HEK293 (cell line): ENCODE measurements at regions not wholly inside any gene's neighbourhood (a gene's known extent, or its start where the extent isn't known, plus 50 kb on each side); places are given as distances from the start of the nearest gene placed in this dataset.

ENCODE experiments used
- CTCF ChIA-PET: fragments of 350-600 bp; formaldehyde crosslinking; extraction: SDS; loops from one replicate; lab custom pipeline; 2021; ENCODE audit warnings: antibody characterized with exemption; lab: Yijun Ruan, JAX
- POLR2A ChIA-PET: fragments of 300-600 bp; formaldehyde crosslinking; extraction: SDS; loops from one replicate; lab custom pipeline; 2020; ENCODE audit warnings: antibody characterized with exemption, inconsistent platforms; lab: Yijun Ruan, JAX
- H3K27ac ChIP-seq: fragments of 200-500 bp; sonication (Bioruptor generic); 2 replicates; pipeline ENCODE4 v1.5.1; 2014; ENCODE audit warnings: low read depth, low read length, control low read depth, inconsistent platforms; ENCODE audit errors: extremely low read depth
- H3K36me3 ChIP-seq, 2 experiments: fragments of 200-500 bp in 1 of 2; sonication (Bioruptor generic) in 1 of 2; 1 replicate in 1 of 2; 2 replicates in 1 of 2; pipeline ENCODE4 v1.5.1; 2014 to 2017; ENCODE audit warnings: inconsistent platforms in 2 of 2, low read length in 2 of 2; ENCODE audit not compliant: control insufficient read depth in 2 of 2, insufficient read depth in 1 of 2
- H3K4me1 ChIP-seq: fragments of 200-500 bp; sonication (Bioruptor generic); 2 replicates; pipeline ENCODE4 v1.5.1; 2014; ENCODE audit warnings: mild to moderate bottlenecking, low read length, inconsistent platforms; ENCODE audit not compliant: control insufficient read depth, insufficient read depth
- H3K4me3 ChIP-seq: 2 replicates; pipeline ENCODE4 v1.5.1; 2011; ENCODE audit warnings: low read depth, mild to moderate bottlenecking, control low read depth, low read length, moderate library complexity
- H3K9me3 ChIP-seq: fragments of 200-500 bp; sonication (Bioruptor generic); 2 replicates; pipeline ENCODE4 v1.5.1; 2014; ENCODE audit warnings: low read depth, low read length, inconsistent platforms; ENCODE audit not compliant: control insufficient read depth, insufficient read depth
- FEZF1 ChIP-seq: fragments of 450-650 bp; formaldehyde crosslinking; IDR thresholded peaks from 2 replicates; pipeline ENCODE4 v1.5.1; 2016; ENCODE audit warnings: missing biosample characterization, missing genetic modification characterization
- GLI4 ChIP-seq: fragments of 450-650 bp; formaldehyde crosslinking; IDR thresholded peaks from 2 replicates; pipeline ENCODE4 v1.5.1; 2016; ENCODE audit warnings: missing biosample characterization, missing genetic modification characterization
- GLIS1 ChIP-seq: fragments of 450-650 bp; formaldehyde crosslinking; IDR thresholded peaks from 2 replicates; pipeline ENCODE4 v1.5.1; 2016; ENCODE audit warnings: missing biosample characterization, missing genetic modification characterization
- GLIS2 ChIP-seq: fragments of 450-650 bp; formaldehyde crosslinking; IDR thresholded peaks from 2 replicates; pipeline ENCODE4 v1.5.1; 2016; ENCODE audit warnings: missing biosample characterization, missing genetic modification characterization
- MEIS1 ChIP-seq: sonication (generic); formaldehyde crosslinking; IDR thresholded peaks from 2 replicates; pipeline ENCODE4 v1.8.1; 2022; ENCODE audit warnings: missing genetic modification reagents, mild to moderate bottlenecking, borderline replicate concordance
- OSR2 ChIP-seq: fragments of 450-650 bp; formaldehyde crosslinking; IDR thresholded peaks from 2 replicates; pipeline ENCODE4 v1.5.1; 2016; ENCODE audit warnings: missing biosample characterization, missing genetic modification characterization
- ZBTB44 ChIP-seq: fragments of 450-650 bp; IDR thresholded peaks from 2 replicates; pipeline ENCODE4 v1.5.1; 2018; ENCODE audit warnings: missing biosample characterization, mild to moderate bottlenecking, missing genetic modification characterization
- ZNF175 ChIP-seq: fragments of 450-650 bp; formaldehyde crosslinking; IDR thresholded peaks from 2 replicates; pipeline ENCODE4 v1.5.1; 2016; ENCODE audit warnings: missing biosample characterization, missing genetic modification characterization
- ZNF202 ChIP-seq: fragments of 450-650 bp; formaldehyde crosslinking; IDR thresholded peaks from 2 replicates; pipeline ENCODE4 v1.5.1; 2016; ENCODE audit warnings: missing biosample characterization, missing genetic modification characterization, borderline replicate concordance
- ZNF26 ChIP-seq: fragments of 450-650 bp; formaldehyde crosslinking; IDR thresholded peaks from 2 replicates; pipeline ENCODE4 v1.5.1; 2016; ENCODE audit warnings: missing biosample characterization, missing genetic modification characterization
- ZNF354C ChIP-seq: fragments of 450-650 bp; formaldehyde crosslinking; IDR thresholded peaks from 2 replicates; pipeline ENCODE4 v1.5.1; 2016; ENCODE audit warnings: missing biosample characterization, missing genetic modification characterization, low read depth, borderline replicate concordance
- ZNF530 ChIP-seq: fragments of 450-650 bp; formaldehyde crosslinking; IDR thresholded peaks from 2 replicates; pipeline ENCODE4 v1.5.1; 2016; ENCODE audit warnings: low read depth, missing biosample characterization, missing genetic modification characterization
- ZNF558 ChIP-seq: fragments of 450-650 bp; formaldehyde crosslinking; IDR thresholded peaks from 2 replicates; pipeline ENCODE4 v1.5.1; 2016; ENCODE audit warnings: missing biosample characterization, missing genetic modification characterization
- ZNF768 ChIP-seq: fragments of 450-650 bp; formaldehyde crosslinking; IDR thresholded peaks from 2 replicates; pipeline ENCODE4 v1.5.1; 2018; ENCODE audit warnings: missing biosample characterization, mild to moderate bottlenecking, missing genetic modification characterization
- ZSCAN5A ChIP-seq: fragments of 450-650 bp; formaldehyde crosslinking; IDR thresholded peaks from 2 replicates; pipeline ENCODE4 v1.5.1; 2016; ENCODE audit warnings: missing biosample characterization, missing genetic modification characterization
- TF ChIP-seq, protein P1 (sequence below): fragments of 450-650 bp; formaldehyde crosslinking; IDR thresholded peaks from 2 replicates; pipeline ENCODE4 v1.5.1; 2016; ENCODE audit warnings: missing biosample characterization, missing genetic modification characterization
- TF ChIP-seq, protein P2 (sequence below): fragments of 450-650 bp; formaldehyde crosslinking; IDR thresholded peaks from 2 replicates; pipeline ENCODE4 v1.5.1; 2016; ENCODE audit warnings: missing biosample characterization, missing genetic modification characterization

DNA sequence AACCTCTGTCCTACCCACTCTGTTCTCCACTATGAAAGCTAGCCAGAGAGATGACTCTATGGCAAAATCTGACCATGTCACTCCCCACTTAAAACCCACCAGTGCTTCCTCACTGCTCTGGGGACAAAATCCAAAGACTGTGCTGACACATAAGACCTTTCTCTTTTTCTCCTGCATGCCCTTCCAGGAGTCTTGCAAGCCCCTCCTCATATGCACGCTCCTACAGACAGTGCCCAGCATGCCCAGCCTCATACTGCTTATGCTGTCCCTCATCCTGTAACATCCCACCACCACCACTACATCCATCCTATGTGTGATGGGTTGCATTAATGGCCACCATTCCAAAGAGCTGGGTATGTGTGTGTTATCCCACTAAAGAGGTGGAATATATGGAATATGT is 118.3 kb downstream of the BUD13 start (continued):
- no peak for TF ChIP-seq ZNF202 (tag by site-specific recombination)
- TF ChIP-seq OSR2 (tag by site-specific recombination) = no peak

- no peak overlapping the region for H3K4me3 ChIP-seq
- TF ChIP-seq ZNF558 (no peak), ZNF26 (tag by site-specific recombination) (no peak), FEZF1 (no peak), MEIS1 (CRISPR knock-in tag) (no peak)
- TF ChIP-seq, protein P1, sequence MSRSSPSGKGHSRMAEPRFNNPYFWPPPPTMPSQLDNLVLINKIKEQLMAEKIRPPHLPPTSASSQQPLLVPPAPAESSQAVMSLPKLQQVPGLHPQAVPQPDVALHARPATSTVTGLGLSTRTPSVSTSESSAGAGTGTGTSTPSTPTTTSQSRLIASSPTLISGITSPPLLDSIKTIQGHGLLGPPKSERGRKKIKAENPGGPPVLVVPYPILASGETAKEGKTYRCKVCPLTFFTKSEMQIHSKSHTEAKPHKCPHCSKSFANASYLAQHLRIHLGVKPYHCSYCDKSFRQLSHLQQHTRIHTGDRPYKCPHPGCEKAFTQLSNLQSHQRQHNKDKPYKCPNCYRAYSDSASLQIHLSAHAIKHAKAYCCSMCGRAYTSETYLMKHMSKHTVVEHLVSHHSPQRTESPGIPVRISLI = no peak
- TF ChIP-seq, all 188 proteins: peak for 0
- H3K27ac ChIP-seq = no peak overlapping the region
- ChIA-PET POLR2A (no interaction called here), CTCF (interaction anchor here (1.7 kb wide), 1 partner anchor 12 kb away, joined by 7 read pairs; no protein-coding TSS in a partner anchor)
- no peaks in the 10 kb centered on the region for H3K4me1 ChIP-seq
- H3K9me3 ChIP-seq = no peaks in the 10 kb centered on the region
- no peaks in the 10 kb centered on the region for H3K36me3 ChIP-seq
Measured at GRCh38 chr11:116653206-116653605, 119.6 kb downstream of the BUD13 start.

DNA sequence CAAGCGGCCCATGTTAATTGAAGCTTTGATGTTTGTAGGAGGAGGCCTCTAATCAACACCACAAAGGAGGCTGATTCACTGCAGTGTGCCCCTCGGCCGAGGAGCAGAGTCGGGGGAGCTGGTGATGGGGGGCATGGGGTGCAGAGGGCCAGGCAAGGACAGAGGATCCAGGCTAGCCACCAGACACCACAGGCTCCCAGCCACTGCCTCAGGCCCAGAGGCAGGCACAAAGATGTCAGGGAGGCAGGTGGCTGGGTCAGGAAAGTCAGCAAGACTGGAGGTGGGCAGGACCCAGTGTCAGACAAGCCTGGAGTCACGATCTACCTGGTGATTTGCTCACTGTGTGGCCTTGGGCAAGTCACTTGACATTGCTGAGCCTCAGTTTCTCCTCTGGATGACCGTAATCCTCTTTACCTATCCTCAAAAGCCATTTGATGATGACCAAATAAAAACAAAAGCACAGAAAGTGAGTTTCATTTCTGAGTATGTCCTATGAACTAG is 121.0 kb downstream of the BUD13 start:
- CTCF ChIA-PET = interaction anchor here (1.6 kb wide), 1 partner anchor 40 kb away, joined by 5 read pairs; no protein-coding TSS in a partner anchor
- no peak overlapping the region for H3K27ac ChIP-seq
- TF ChIP-seq, protein P2, sequence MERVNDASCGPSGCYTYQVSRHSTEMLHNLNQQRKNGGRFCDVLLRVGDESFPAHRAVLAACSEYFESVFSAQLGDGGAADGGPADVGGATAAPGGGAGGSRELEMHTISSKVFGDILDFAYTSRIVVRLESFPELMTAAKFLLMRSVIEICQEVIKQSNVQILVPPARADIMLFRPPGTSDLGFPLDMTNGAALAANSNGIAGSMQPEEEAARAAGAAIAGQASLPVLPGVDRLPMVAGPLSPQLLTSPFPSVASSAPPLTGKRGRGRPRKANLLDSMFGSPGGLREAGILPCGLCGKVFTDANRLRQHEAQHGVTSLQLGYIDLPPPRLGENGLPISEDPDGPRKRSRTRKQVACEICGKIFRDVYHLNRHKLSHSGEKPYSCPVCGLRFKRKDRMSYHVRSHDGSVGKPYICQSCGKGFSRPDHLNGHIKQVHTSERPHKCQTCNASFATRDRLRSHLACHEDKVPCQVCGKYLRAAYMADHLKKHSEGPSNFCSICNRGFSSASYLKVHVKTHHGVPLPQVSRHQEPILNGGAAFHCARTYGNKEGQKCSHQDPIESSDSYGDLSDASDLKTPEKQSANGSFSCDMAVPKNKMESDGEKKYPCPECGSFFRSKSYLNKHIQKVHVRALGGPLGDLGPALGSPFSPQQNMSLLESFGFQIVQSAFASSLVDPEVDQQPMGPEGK = no peak
- TF ChIP-seq GLIS1 (no peak), ZSCAN5A (no peak), ZNF530 (no peak), ZNF175 (no peak), ZBTB44 (tag by site-specific recombination) (no peak), ZNF768 (tag by site-specific recombination) (no peak), GLI4 (tag by site-specific recombination) (no peak), ZNF354C (tag by site-specific recombination) (no peak), GLIS2 (tag by site-specific recombination) (no peak)
- TF ChIP-seq, all 188 proteins: peak for 0
- POLR2A ChIA-PET = no interaction called here
- no peaks in the 10 kb centered on the region for H3K4me1 ChIP-seq
- H3K4me3 ChIP-seq = no peak overlapping the region
- no peaks in the 10 kb centered on the region for H3K36me3 ChIP-seq
- H3K9me3 ChIP-seq = no peaks in the 10 kb centered on the region
